MG63 (cell line): ENCODE measurements at regions not wholly inside any gene's neighbourhood (a gene's known extent, or its start where the extent isn't known, plus 50 kb on each side); places are given as distances from the start of the nearest gene placed in this dataset.

Experiments used
- DNase-seq: peaks from one replicate; pipeline ENCODE4 v3.0.0-alpha.2; 2020
- H3K27me3 ChIP-seq: fragments of 250-450 bp; sonication (Bioruptor Pico); 2 replicates; pipeline ENCODE4 v1.5.1; 2020; ENCODE audit warnings: mild to moderate bottlenecking, moderate library complexity
- H3K36me3 ChIP-seq: fragments of 250-450 bp; sonication (Bioruptor Pico); 2 replicates; pipeline ENCODE4 v1.5.1; 2020; ENCODE audit warnings: mild to moderate bottlenecking, moderate library complexity
- H3K4me3 ChIP-seq: fragments of 250-450 bp; sonication (Bioruptor Pico); 2 replicates; pipeline ENCODE4 v1.5.1; 2020; ENCODE audit warnings: mild to moderate bottlenecking, moderate library complexity
- H3K9me3 ChIP-seq: fragments of 250-450 bp; sonication (Bioruptor Pico); 2 replicates; pipeline ENCODE4 v1.5.1; 2020; ENCODE audit warnings: mild to moderate bottlenecking, moderate library complexity

- Histone ChIP-seq H3K36me3 (no peaks in the 10 kb centered on the region), H3K27me3 (no peaks in the 10 kb centered on the region), H3K4me3 (no peak overlapping the region), H3K9me3 (no peaks in the 10 kb centered on the region)
- DNase-seq = no peak
These were observed 143.3 kb upstream of the ID2 start for GRCh38 chr2:8538531-8538930.

DNA sequence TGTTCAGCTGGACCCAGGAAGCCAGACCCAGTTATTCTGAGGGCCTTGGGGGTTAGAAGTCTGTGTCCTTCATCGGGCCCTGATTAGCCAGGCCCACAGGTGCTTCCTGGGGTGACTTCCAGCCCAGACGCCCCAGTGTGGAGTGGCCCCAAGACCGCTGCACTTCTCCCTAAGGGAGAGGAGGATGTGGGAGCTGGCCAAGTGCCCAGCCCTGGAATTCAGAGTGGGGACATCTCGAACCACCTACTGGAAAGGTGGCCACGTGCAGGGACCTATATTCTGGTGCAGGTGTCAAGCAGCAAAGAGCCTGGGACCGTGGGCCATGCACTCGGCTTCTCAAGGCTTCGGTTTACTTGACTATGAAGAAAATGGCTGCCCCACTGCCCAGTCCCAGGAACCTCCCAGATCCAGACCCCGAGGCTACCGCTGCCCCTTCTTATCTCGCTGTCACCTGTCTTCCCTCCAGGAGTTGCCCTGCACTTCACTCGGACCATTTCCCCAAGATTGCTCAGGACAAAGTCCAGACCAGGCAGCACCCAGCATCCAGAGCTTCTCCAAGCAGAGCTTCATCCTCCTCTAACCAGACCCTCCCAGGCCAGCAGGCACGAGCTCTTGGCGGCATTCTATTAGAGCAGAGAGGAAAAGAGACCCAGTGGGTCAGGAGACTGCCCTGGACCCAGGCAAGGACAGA lies 142.8 kb upstream of the ID2 start:
- DNase-seq = no peak
- Histone ChIP-seq H3K4me3 (no peak overlapping the region), H3K36me3 (no peaks in the 10 kb centered on the region), H3K27me3 (no peaks in the 10 kb centered on the region), H3K9me3 (no peaks in the 10 kb centered on the region)

- Histone ChIP-seq H3K27me3 (no peaks in the 10 kb centered on the region), H3K36me3 (no peaks in the 10 kb centered on the region), H3K9me3 (no peaks in the 10 kb centered on the region), H3K4me3 (no peak overlapping the region)
- no peak for DNase-seq
These were observed 141.9 kb upstream of the ID2 start for GRCh38 chr2:8539743-8540551.

- Histone ChIP-seq H3K4me3 (no peak overlapping the region), H3K9me3 (no peaks in the 10 kb centered on the region), H3K27me3 (no peaks in the 10 kb centered on the region), H3K36me3 (no peaks in the 10 kb centered on the region)
- DNase-seq = no peak
These were observed 141.3 kb upstream of the ID2 start for GRCh38 chr2:8540552-8541055.

GRCh38 chr2:8541223-8541622 lies 140.6 kb upstream of the ID2 start:
- no peaks in the 10 kb centered on the region for H3K36me3 ChIP-seq
- no peaks in the 10 kb centered on the region for H3K27me3 ChIP-seq
- no peak overlapping the region for H3K4me3 ChIP-seq
- no peak for DNase-seq
- no peaks in the 10 kb centered on the region for H3K9me3 ChIP-seq

GRCh38 chr2:8541636-8542035 lies 140.2 kb upstream of the ID2 start:
- H3K4me3 ChIP-seq = no peak overlapping the region
- DNase-seq = no peak
- no peaks in the 10 kb centered on the region for H3K27me3 ChIP-seq
- H3K9me3 ChIP-seq = no peaks in the 10 kb centered on the region
- no peaks in the 10 kb centered on the region for H3K36me3 ChIP-seq

- H3K9me3 ChIP-seq = no peaks in the 10 kb centered on the region
- H3K4me3 ChIP-seq = no peak overlapping the region
- no peak for DNase-seq
- H3K36me3 ChIP-seq = no peaks in the 10 kb centered on the region
- H3K27me3 ChIP-seq = no peaks in the 10 kb centered on the region
These were observed 139.3 kb upstream of the ID2 start for GRCh38 chr2:8542381-8543059.

DNA sequence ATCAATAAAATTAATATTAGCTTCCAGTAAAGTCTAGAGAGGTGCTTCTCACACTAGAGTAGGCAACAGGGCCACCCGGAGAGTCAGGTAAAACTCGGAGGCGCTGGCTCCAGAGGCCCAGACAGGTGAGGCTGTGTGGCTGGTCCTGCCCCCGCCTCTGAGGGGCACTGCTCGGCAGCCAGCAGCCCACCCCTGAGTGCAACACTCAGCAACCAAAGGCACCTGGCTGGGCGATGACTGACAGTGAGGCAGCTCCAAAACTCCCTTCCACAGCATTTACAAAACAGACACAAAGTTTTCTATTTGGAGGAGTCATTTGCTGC lies 138.8 kb upstream of the ID2 start:
- H3K36me3 ChIP-seq = no peaks in the 10 kb centered on the region
- no peaks in the 10 kb centered on the region for H3K9me3 ChIP-seq
- DNase-seq = no peak
- no peaks in the 10 kb centered on the region for H3K27me3 ChIP-seq
- no peak overlapping the region for H3K4me3 ChIP-seq

DNA sequence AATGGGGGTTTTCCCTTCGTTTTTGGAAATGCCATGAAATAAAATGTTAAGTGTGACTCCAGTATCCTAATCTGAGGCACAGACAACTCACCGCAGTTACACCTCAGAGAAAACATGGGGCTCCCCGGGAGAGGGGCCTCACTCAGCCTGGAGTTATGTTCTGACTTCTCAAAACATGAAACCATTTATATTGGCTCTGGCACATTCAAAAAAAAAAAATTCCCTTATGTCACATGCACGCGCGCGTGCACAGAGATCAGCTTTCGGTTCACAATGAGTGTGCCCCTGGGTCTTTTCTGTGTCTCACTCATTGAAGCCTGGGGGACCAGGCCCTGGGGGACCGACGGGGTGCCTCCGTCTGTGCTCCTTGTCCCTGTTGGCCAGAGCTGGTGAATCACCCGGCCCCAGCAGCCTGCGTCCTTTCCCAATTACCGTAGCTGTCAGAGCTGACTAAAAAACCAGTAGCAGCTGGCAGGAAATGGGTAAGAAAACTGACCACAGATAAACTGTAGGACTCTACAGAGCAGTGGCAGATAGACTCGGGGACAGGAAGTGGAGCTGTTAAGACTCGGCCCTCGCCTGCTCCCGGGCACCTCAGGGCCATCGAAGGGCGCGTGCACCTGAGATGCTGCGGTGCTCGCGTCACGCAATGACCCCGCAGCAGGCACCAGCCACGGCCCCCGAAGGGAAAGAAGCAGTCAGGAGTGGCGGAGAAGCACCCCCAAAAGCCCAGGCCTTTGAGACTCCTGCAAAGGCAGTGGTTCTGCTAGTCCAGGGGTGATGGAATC lies 138.3 kb upstream of the ID2 start:
- Histone ChIP-seq H3K36me3 (no peaks in the 10 kb centered on the region), H3K9me3 (no peaks in the 10 kb centered on the region), H3K27me3 (no peaks in the 10 kb centered on the region), H3K4me3 (no peak overlapping the region)
- peak; percentile 81 for DNase-seq

GRCh38 chr2:8544171-8544785 lies 137.6 kb upstream of the ID2 start:
- DNase-seq = no peak

DNA sequence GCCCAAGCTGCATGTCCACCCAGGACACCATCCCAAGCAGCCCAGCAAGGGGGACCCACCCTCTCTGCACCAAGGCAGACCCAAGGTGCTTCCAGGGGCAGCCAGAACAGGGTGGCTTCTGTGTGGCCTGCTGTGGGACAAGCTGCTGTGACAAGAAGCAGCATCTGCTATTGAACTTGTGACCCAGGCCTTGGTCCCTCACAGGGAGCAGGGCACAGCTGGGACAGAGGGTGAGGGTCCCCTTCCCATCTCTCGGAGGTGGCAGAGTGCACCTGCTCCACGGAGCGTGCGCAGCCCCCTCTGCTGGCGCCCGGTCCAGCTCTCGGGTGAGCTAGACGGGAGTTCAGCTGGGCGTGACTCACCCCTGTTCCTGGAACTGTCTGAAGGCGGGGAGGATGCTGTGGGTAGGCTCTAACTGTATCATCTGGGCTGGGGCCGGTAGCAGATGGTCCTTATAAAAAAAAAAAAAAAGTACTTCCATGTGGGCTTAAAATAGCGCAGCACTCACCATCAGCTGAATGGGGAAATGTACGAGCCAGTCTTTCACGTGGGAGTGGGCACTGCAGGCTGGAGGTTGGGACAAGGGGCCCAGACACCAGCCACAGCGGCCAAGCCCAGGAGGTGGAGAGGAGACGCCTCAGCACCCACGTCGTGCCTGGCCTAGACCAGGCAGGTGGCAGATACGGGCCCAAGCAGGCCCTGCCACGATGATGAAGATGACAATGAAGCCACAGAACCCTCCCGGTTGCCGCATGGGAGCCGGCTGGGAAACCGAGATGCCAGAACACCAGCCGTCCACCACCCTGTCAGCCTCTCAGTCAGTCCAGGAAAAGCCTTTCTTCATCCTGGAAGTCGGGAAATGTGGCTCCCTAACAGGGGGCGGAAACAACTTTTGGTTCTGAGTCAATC lies 136.8 kb upstream of the ID2 start:
- Histone ChIP-seq H3K4me3 (no peak overlapping the region), H3K9me3 (no peaks in the 10 kb centered on the region), H3K36me3 (no peaks in the 10 kb centered on the region), H3K27me3 (no peaks in the 10 kb centered on the region)
- DNase-seq = peak; percentile 86

More at GRCh38 chr2:8544171-8544785, 137.6 kb upstream of the ID2 start:
- Histone ChIP-seq H3K4me3 (no peak overlapping the region), H3K9me3 (no peaks in the 10 kb centered on the region), H3K36me3 (no peaks in the 10 kb centered on the region), H3K27me3 (no peaks in the 10 kb centered on the region)

DNA sequence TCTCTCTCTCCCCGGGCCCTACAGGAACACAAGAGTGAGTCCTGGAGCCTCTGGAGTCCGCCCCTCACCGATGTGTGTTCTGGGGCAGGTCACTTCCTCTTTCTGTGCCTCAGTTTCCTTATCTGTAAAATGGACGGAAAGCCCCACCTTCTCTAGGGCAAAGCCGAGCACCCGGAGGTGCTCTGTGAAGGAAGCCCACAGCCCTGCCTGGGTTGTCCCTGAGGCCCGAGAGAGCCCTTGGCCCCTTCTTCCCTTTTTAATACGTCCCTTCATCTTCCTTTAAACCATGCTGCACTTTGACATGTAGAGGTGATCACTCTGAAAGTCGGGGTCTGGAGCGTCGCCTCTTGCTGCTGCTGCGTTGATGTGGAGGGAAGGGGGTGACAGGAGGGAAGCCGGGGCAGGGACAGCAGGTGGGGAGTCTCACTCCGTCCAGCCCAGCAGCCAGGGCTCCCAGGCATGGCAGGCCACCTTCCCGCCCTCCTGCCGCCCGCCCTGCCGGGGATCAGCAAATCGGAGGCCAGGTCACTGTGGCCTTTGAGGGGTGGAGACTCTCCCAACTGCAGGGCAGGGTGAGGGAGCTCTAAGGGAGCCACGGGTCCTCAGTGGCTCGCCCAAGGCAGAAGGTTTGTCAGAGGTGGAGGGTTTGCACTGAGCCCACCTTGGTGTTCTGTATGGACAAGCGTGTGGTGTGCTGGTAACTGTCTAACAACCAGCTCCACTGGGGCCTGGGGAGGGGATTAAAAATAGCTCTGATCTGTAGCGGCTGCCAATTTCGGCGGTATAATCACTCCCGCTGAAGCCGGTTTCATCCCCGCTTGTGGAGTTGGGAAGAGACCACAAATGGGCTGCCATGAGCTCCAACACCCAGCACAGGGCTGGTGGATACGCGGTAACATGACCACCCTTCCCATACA lies 135.9 kb upstream of the ID2 start:
- Histone ChIP-seq H3K9me3 (no peaks in the 10 kb centered on the region), H3K36me3 (no peaks in the 10 kb centered on the region), H3K27me3 (no peaks in the 10 kb centered on the region), H3K4me3 (no peak overlapping the region)
- DNase-seq = no peak

DNA sequence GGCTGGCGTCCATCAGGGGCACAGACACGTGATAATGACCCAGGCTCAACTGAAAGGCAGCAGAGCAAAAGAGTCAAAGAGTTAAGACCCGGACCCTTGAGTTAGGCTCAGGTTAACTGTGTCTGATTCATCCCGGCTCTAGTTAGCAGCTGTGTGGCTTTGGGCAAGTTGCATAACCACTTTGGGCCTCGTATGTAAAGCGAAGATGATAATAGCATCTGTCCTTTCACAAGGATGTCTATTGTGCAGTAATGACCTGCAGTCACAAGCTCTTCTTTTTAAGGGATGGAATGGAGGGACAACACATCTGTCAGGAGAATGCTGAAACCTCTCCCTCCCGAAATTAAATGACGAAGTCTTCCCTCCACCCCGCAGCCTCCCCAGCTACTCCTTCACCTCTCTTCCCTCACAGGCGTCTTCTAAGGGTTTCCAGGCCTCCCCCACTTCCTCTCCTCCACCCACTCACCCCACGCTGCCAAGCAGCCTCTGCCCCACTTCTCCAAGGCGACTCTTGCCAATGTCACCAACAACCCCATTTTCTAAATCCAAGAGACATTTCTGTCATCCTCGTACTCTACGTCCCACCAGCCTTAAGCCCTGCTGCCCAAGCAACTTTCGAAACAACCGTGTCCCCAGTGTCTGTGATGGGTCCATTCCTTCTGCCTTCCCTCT lies 135.1 kb upstream of the ID2 start:
- no peak for DNase-seq
- no peaks in the 10 kb centered on the region for H3K36me3 ChIP-seq
- H3K9me3 ChIP-seq = no peaks in the 10 kb centered on the region

DNA sequence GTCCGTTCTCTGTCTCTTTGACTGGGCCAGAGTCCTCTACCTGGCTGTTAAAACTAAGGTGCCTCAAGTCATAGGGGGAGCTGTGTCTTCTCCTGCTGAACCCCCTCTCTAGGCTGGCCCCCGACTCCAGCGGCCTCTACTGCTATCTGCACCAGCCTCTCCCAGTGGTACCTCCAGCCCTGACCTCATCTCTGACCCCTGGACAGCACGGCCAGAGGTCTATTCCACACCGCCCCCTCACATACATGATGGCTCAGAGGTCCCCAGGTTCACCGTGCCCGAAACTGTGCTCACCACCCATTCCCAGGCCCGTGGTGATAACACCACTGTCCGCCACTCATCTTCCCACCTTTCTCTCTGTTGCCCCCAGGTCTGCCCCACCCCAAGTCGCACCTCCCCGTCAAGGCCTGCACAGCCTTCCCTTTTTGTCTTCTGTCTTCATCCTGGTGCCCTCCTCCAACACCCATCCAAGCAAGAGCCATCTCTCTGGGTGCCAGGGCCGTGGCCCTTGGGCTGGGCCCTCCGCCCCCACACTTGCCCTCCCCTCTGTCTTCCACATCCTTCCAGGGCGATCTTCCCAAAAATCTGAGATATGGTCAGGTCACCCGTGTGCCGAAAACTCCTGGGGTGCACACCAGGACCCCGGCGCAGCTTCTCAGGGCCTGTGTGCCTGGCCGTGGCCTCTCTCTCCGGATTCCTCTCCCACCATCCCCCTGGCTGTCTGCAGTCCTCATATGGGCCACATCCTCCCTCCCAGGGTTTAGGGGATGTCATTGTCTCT lies 134.4 kb upstream of the ID2 start:
- H3K27me3 ChIP-seq = no peaks in the 10 kb centered on the region
- no peaks in the 10 kb centered on the region for H3K9me3 ChIP-seq
- H3K4me3 ChIP-seq = no peak overlapping the region
- no peaks in the 10 kb centered on the region for H3K36me3 ChIP-seq
- DNase-seq = no peak

More for the DNA sequence above, 135.1 kb upstream of the ID2 start:
- H3K4me3 ChIP-seq = no peak overlapping the region
- no peaks in the 10 kb centered on the region for H3K27me3 ChIP-seq
